GM10266 (cell line): ENCODE measurements at regions not wholly inside any gene's neighbourhood (a gene's known extent, or its start where the extent isn't known, plus 50 kb on each side); places are given as distances from the start of the nearest gene placed in this dataset.
"Not testable (repeated sequence)": the region's sequence is repeated elsewhere in the genome, so short reads cannot be mapped to it uniquely, and the experiment has no call there.

ENCODE experiments used
- DNase-seq: peaks from one replicate; pipeline ENCODE4 v3.0.0; 2012; ENCODE audit errors: extremely low spot score
- TF ChIP-seq, protein P1 (sequence below): IDR thresholded peaks from 2 replicates; pipeline ENCODE4 v1.5.1; 2012; ENCODE audit warnings: mild to moderate bottlenecking, low read depth; ENCODE audit not compliant: control insufficient read depth, insufficient read depth; ENCODE audit errors: missing control alignments

DNA sequence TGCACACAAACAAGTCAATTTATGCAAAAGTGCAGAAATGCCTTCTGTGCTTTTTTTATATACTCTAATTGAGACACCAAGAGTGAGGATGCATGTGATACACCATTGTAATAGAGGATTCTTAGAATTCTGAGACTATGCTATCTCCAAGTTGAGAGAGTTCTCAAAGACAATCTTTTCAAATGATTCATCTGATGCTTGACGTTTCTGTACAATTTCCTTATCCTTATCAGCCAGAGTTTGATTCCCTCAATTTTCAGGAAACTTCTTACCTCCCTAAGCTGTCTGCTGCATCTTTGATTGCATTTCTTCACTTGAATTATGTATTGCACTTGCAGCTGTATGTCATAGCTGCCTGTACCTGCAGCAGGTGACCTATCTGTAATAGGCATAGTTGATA, 211.3 kb upstream of the SPAG17 start:
- TF ChIP-seq, protein P1, sequence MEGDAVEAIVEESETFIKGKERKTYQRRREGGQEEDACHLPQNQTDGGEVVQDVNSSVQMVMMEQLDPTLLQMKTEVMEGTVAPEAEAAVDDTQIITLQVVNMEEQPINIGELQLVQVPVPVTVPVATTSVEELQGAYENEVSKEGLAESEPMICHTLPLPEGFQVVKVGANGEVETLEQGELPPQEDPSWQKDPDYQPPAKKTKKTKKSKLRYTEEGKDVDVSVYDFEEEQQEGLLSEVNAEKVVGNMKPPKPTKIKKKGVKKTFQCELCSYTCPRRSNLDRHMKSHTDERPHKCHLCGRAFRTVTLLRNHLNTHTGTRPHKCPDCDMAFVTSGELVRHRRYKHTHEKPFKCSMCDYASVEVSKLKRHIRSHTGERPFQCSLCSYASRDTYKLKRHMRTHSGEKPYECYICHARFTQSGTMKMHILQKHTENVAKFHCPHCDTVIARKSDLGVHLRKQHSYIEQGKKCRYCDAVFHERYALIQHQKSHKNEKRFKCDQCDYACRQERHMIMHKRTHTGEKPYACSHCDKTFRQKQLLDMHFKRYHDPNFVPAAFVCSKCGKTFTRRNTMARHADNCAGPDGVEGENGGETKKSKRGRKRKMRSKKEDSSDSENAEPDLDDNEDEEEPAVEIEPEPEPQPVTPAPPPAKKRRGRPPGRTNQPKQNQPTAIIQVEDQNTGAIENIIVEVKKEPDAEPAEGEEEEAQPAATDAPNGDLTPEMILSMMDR = no peak
- no peak for DNase-seq

DNA sequence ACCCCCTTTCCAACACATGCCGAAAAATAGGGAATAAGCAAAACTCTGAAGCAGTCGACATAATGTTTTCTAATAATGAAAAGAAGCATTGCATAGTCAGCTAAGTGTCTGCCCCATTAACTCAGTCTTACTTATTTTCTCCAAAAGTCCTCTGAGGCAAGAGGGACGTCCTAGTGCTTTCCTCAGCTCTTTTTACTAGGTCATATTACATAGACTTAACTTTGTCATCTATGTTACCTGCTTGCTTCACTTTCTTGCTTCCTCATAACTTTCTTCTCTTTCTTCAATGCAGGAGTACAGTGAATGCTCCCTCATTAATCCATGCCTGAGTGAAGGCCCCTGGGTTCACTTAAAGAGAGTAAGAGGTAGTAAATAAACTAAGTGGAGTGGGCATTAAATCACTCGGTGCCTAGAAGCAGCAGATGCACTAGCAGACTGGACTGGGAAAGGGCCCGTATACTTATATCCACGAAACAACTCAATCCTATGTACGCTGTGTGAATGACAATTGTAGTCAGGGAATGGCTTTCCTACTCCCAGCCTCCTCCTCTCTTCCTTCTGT, 210.5 kb upstream of the SPAG17 start:
- DNase-seq = no peak
- TF ChIP-seq, protein P1 = no peak

DNA sequence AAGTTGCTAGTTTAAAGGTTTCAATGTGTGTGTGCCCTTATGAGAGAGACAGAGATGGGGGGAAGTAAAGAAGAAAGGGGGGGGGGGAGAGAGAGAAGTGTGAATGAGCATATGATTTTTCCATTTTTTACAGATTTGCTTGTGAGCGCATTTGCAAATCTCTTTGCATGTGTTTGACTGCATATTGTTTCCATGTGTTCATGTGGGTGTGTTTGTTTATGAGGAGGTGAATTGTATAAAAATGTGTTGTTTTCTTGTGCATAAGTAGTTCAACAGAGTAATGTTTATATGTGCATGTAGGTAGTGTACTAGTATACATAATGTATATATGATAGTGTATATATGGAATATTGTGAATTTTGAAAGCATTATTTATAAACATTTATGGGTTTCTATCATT, 205.9 kb upstream of the SPAG17 start:
- DNase-seq = no peak
- TF ChIP-seq, protein P1 = no peak

DNA sequence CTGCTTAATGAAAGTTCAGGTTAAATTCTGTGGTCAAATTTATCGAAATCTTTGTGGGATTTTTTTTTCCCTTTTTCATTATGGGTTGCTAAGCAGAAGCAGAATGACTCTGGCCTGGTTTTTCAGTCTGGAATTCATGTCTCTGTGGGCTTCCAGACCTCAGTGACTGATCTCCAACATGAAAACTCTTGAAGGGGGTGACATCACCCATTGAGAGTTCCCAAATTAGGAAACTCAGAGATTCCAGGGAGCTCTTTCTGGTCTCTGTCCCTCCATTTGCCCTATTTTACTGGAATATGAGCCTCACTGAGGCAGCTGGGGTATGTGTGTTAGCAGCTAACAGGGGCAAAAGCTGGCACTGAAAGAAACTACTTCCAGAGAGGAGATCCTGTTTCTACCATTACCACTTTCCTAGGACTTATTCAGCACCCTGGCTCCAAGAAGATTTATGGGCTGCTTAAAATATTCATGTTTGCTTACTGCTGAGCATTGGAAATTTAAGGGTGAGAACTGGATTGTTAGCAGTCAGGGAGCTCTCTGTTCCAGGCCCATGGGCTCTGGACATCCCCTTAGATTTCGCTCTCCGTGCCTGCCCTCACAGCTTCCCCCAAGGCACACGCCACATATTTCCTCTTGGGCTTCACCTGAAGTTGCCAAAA, 203.4 kb upstream of the SPAG17 start:
- TF ChIP-seq, protein P1 = no peak
- no peak for DNase-seq

DNA sequence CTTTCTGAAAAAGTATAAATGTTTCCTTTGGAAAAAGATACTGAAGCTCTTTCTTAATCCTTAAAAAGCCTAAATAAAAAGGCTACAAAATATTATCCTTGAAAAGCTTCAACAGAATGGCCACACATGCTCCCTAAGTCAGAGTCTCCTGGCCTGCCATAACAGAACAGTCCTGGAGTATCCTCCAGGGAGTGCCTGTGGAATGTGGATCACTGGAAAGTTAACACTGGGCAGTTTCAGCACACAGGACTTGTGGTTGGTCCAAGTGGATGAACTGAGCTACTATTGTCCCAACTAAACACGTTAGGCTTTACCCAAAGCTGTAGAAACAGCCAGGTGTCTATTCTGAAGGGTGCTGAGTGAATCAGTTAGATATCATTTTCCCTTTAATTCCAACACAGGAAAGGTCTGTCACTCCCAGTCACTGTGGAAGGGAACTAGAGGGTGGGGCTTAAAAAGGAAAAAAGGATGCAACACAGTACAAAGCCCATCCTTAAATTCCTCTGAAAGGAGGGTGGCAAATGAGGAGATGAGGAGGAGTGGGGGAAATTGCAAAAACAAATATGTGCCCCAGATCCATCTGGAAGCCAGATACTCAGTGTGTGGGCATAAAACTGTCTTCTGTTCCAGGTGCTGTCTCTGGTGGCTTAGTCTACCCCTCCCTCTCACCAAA, 196.3 kb upstream of the SPAG17 start:
- TF ChIP-seq, protein P1 = no peak
- no peak for DNase-seq

DNA sequence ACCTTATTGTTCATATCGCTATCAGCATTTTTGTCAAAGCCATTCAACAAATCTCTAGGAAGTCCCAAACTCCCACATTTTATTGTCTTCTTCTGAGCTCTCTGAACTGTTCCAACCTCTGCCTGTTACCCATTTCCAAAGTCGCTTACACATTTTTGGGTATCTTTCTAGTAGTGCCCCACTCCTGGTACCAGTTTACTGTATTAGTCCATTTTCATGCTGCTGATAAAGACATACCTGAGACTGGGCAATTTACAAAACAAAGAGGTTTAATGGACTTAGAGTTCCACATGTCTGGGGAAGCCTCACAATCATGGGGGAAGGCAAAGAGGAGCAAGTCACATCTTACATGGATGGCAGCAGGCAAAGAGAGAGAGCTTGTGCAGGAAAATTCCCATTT, 192.2 kb upstream of the SPAG17 start:
- not testable (repeated sequence) for DNase-seq

DNA sequence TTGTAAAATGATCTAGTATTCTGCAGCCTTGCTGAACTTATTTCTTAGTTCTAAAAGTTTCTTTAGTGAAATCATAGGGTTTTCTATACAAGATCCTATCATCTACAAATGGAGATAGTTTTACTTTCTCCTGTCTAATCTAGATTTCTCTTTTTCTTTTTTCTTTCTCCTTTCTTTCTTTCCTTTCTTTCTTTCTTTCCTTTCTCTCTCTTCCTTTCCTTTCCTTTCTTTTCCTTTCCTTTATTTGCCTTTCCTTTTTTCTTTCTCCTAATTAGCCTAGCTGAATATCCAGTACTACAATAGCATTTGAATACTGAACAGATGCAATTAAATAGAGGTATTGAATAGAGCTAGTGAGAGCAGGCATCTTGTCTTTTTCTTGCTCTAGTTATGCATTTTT, 186.6 kb upstream of the SPAG17 start:
- TF ChIP-seq, protein P1 = no peak
- no peak for DNase-seq
